Ammon's horn (tissue), 1 donor: ENCODE measurements at regions not wholly inside any gene's neighbourhood (a gene's known extent, or its start where the extent isn't known, plus 50 kb on each side); places are given as distances from the start of the nearest gene placed in this dataset.

Experiments used
- DNase-seq: peaks from one replicate; pipeline ENCODE4 v3.0.0-alpha.2; 2016; ENCODE audit warnings: low spot score

- DNase-seq = no peak
Measured at GRCh38 chr5:91441082-91441481, 58.0 kb upstream of the ARRDC3 start.

GRCh38 chr5:91438871-91439270, 55.8 kb upstream of the ARRDC3 start:
- no peak for DNase-seq

- DNase-seq = no peak
Measured at GRCh38 chr5:91436241-91436640, 53.1 kb upstream of the ARRDC3 start.

GRCh38 chr5:91434348-91434747, 51.2 kb upstream of the ARRDC3 start:
- peak; percentile 9 for DNase-seq

- no peak for DNase-seq
Measured at GRCh38 chr5:91433861-91434260, 50.7 kb upstream of the ARRDC3 start.
